ENCODE measurements at regions not wholly inside any gene's neighbourhood (a gene's known extent, or its start where the extent isn't known, plus 50 kb on each side); places are given as distances from the start of the nearest gene placed in this dataset.

GRCh38 chr13:57918913-57919312, 287.4 kb downstream of the PCDH17 start:
- TF ChIP-seq CTCF (conservative IDR thresholded peaks at IDR 0.05; ENCODE audit: low read depth, low read length) (no peak), EZH2phosphoT487 (IDR thresholded peaks at IDR 0.05; ENCODE audit: borderline replicate concordance, low read length) (no peak), EZH2 (IDR thresholded peaks at IDR 0.05; ENCODE audit: low read length, unreplicated experiment) (no peak)
